Esophagus squamous epithelium (tissue), 5 donors: ENCODE measurements at regions not wholly inside any gene's neighbourhood (a gene's known extent, or its start where the extent isn't known, plus 50 kb on each side); places are given as distances from the start of the nearest gene placed in this dataset.
A peak's percentile ranks its signal among the peaks of the same experiment; 100 is the strongest.

Source experiments
- DNase-seq: peaks from one replicate; lab custom pipeline; 2025; lab: John Stamatoyannopoulos, UW
- H3K27ac ChIP-seq, 4 donors: fragments of 200-600 bp; sonication (generic); one replicate each; pipeline ENCODE4 v1.5.1; 2016 to 2019; ENCODE audit warnings: mild to moderate bottlenecking in 1 of 4
- H3K27me3 ChIP-seq, 4 donors: fragments of 200-600 bp; sonication (generic); 1 replicate in 3 of 4; 2 replicates in 1 of 4; pipeline versions ENCODE4 v1.5.1 to v1.6.0; 2017 to 2021; ENCODE audit warnings: antibody characterized with exemption in 1 of 4
- H3K36me3 ChIP-seq, 3 donors: fragments of 200-600 bp; sonication (generic); one replicate each; pipeline ENCODE4 v1.5.1; 2016 to 2019
- H3K4me1 ChIP-seq, 3 donors: fragments of 200-600 bp; sonication (generic); one replicate each; pipeline ENCODE4 v1.5.1; 2017 to 2019
- H3K4me3 ChIP-seq, 4 donors: fragments of 200-600 bp; sonication (generic); 1 replicate in 3 of 4; 2 replicates in 1 of 4; pipeline ENCODE4 v1.5.1; 2016 to 2019; ENCODE audit warnings: mild to moderate bottlenecking in 2 of 4, moderate library complexity in 1 of 4
- H3K9me3 ChIP-seq, 3 donors: fragments of 200-600 bp; sonication (generic); one replicate each; pipeline ENCODE4 v1.5.1; 2016 to 2019
- CTCF ChIP-seq, 6 experiments: fragments of 450-650 bp in 4 of 6; fragments of 200-600 bp in 2 of 6; sonication (generic) in 2 of 6; IDR thresholded peaks; one replicate each; pipeline ENCODE4 v1.5.1; 2016 to 2019; ENCODE audit warnings: antibody characterized with exemption in 6 of 6, mild to moderate bottlenecking in 4 of 6, moderate library complexity in 4 of 6
- POLR2A ChIP-seq, 4 donors: fragments of 450-650 bp; IDR thresholded peaks; one replicate each; pipeline ENCODE4 v1.6.1; 2017; ENCODE audit warnings: antibody characterized with exemption in 4 of 4, mild to moderate bottlenecking in 4 of 4, moderate library complexity in 3 of 4
- WGBS, 2 donors: methylation state at CpG; one replicate each; pipeline ENCODE4 v1.1.5; 2018; 5-methylcytosine and 5-hydroxymethylcytosine counted together
- intact Hi-C: fragments of 100-400 bp; cut with DNase I; formaldehyde crosslinking; loops from one replicate; pipeline ENCODE4 v1.15.0; 2022
- donor health status: DM: yes; HTN: yes; CAD: no.

- intact Hi-C loops = loop anchor here (10.0 kb wide), 1 partner anchor 108 kb away; no protein-coding TSS in a partner anchor
- Histone ChIP-seq H3K27ac (peak overlapping the region; percentile 58 to 84 (median 78)), H3K9me3 (no peaks in the 10 kb centered on the region), H3K36me3 (no peaks in the 10 kb centered on the region), H3K27me3 (no peaks in the 10 kb centered on the region), H3K4me1 (peaks cover 0 to 25% (median 12%) of the 10 kb centered on the region in 3 donors), H3K4me3 (no peak overlapping the region)
- TF ChIP-seq CTCF (IDR thresholded peaks at IDR 0.05) = no peak
- no peak for TF ChIP-seq POLR2A (IDR thresholded peaks at IDR 0.05)
- no peak for DNase-seq
- whole genome bisulfite sequencing, 2 donors = 10 to 14% methylated on average over 2 of the region's 2 CpGs
Measured at GRCh38 chrX:65596270-65597034, 61.9 kb upstream of the LAS1L start.

- 13% methylated on average over 3 of the region's 3 CpGs; no CpG with 5 or more reads in 1 of the 2 donors for WGBS, 2 donors
- Histone ChIP-seq H3K27ac (peak overlapping the region; percentile 58 to 84 (median 78)), H3K4me3 (no peak overlapping the region), H3K4me1 (peaks cover 0 to 18% (median 6%) of the 10 kb centered on the region in 3 donors), H3K36me3 (no peaks in the 10 kb centered on the region), H3K27me3 (no peaks in the 10 kb centered on the region), H3K9me3 (no peaks in the 10 kb centered on the region)
- intact Hi-C loops = loop anchor here (10.0 kb wide), 1 partner anchor 109 kb away; no protein-coding TSS in a partner anchor
- TF ChIP-seq CTCF (IDR thresholded peaks at IDR 0.05) (peak; percentile 91 to 99 (median 98)), POLR2A (IDR thresholded peaks at IDR 0.05) (peak in 1 of 4 donors; percentile 28)
- peak; percentile 60 for DNase-seq
Measured at GRCh38 chrX:65595460-65595876, 60.9 kb upstream of the LAS1L start.

GRCh38 chrX:65591206-65591605, 56.6 kb upstream of the LAS1L start:
- DNase-seq = no peak
- Histone ChIP-seq H3K27me3 (no peaks in the 10 kb centered on the region), H3K4me3 (no peak overlapping the region), H3K36me3 (no peaks in the 10 kb centered on the region), H3K27ac (no peak overlapping the region), H3K9me3 (no peaks in the 10 kb centered on the region), H3K4me1 (peaks cover 2 to 24% (median 17%) of the 10 kb centered on the region in 3 donors)
- intact Hi-C loops = loop anchor here (10.0 kb wide), 1 partner anchor 114 kb away; no protein-coding TSS in a partner anchor
- TF ChIP-seq CTCF (IDR thresholded peaks at IDR 0.05) = no peak
- no peak for TF ChIP-seq POLR2A (IDR thresholded peaks at IDR 0.05)
- WGBS, 2 donors = no CpG with 5 or more reads among the region's 2 CpGs

- no peak for DNase-seq
- TF ChIP-seq POLR2A (IDR thresholded peaks at IDR 0.05) = no peak
- no peak for TF ChIP-seq CTCF (IDR thresholded peaks at IDR 0.05)
- no peaks in the 10 kb centered on the region for H3K27me3 ChIP-seq
- H3K4me1 ChIP-seq = peaks cover 2 to 18% (median 12%) of the 10 kb centered on the region in 3 donors
- H3K9me3 ChIP-seq = no peaks in the 10 kb centered on the region
- no peaks in the 10 kb centered on the region for H3K36me3 ChIP-seq
- WGBS, 2 donors = 58 to 75% methylated on average over 1 to 3 of the region's 4 CpGs
- peak overlapping the region in 1 of 4 donors; percentile 57 for H3K27ac ChIP-seq
- intact Hi-C loops = loop anchor here (10.0 kb wide), 1 partner anchor 1135 kb away; no protein-coding TSS in a partner anchor
- H3K4me3 ChIP-seq = no peak overlapping the region
Measured at GRCh38 chrX:65589304-65589703, 54.7 kb upstream of the LAS1L start.

GRCh38 chrX:65588795-65589194, 54.2 kb upstream of the LAS1L start:
- Histone ChIP-seq H3K9me3 (no peaks in the 10 kb centered on the region), H3K27me3 (no peaks in the 10 kb centered on the region), H3K4me3 (peak overlapping the region in 2 of 4 donors; percentile 21 to 49), H3K36me3 (no peaks in the 10 kb centered on the region), H3K27ac (peak overlapping the region in 3 of 4 donors; percentile 20 to 85 (median 57)), H3K4me1 (peaks cover 2 to 18% (median 12%) of the 10 kb centered on the region in 3 donors)
- TF ChIP-seq CTCF (IDR thresholded peaks at IDR 0.05) (no peak), POLR2A (IDR thresholded peaks at IDR 0.05) (no peak)
- intact Hi-C loops = loop anchor here (10.0 kb wide), 1 partner anchor 1136 kb away; no protein-coding TSS in a partner anchor
- WGBS, 2 donors = 20% methylated on average over 1 of the region's 1 CpG; no CpG with 5 or more reads in 1 of the 2 donors
- DNase-seq = no peak
